ENCODE measurements at regions not wholly inside any gene's neighbourhood (a gene's known extent, or its start where the extent isn't known, plus 50 kb on each side); places are given as distances from the start of the nearest gene placed in this dataset.

DNA sequence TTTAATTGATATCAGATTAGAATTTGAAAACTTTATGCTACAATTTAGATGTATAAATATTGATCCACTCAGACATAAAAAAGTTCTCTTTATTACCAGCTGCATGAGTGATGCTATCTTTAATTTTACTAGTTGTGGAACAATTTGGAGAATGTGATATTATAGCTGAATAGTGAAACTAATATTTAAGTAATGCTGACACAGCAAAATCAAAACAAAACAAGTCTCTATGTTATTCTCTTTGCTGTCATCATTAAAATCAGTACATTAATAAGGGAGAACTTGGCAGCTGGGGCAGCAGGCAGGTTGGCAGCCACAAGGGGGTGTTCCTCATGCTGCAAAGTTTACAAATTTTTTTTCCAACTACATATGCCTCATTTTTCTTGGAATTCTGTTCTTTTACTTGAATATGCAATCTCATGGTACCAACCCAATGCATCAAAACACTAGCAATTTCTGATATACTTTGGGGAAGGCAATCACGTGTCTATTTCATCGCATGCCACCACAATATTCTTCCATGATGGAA is 585.3 kb downstream of the FGF9 start:
- Histone ChIP-seq H3K4me2 (ENCODE audit: insufficient read depth in 1 of 2, low read depth in 2 of 2, low read length in 2 of 2) (no peak overlapping the region), H4K20me1 (replicated peaks in 1 of 2; ENCODE audit: control insufficient read depth in 1 of 2, insufficient read depth in 2 of 2, low read length in 2 of 2) (no peaks in the 10 kb centered on the region), H2BK120ac (replicated peaks; ENCODE audit: low read depth, low read length) (no peak overlapping the region), H3K79me1 (ENCODE audit: low read depth, low read length) (no peaks in the 10 kb centered on the region), H3K27me3 (replicated peaks in 1 of 4; ENCODE audit: control insufficient read depth in 3 of 4, extremely low read depth in 1 of 4, insufficient read depth in 3 of 4, low read length in 3 of 4) (no peaks in the 10 kb centered on the region), H2BK20ac (ENCODE audit: low read length) (no peak overlapping the region), H4K8ac (ENCODE audit: extremely low read depth, insufficient read depth, low read length) (no peak overlapping the region), H2BK12ac (ENCODE audit: low read depth, low read length) (no peak overlapping the region), H3K4ac (replicated peaks; ENCODE audit: insufficient read length, low read depth, low read length) (no peak overlapping the region), H2AK5ac (ENCODE audit: low read depth, low read length) (no peak overlapping the region), H3K18ac (ENCODE audit: extremely low read depth, low read length) (no peak overlapping the region), H2BK5ac (ENCODE audit: low read depth, low read length) (no peak overlapping the region), H3K36me3 (ENCODE audit: control insufficient read depth in 2 of 4, insufficient read depth in 4 of 4, low read length in 3 of 4) (no peaks in the 10 kb centered on the region), H4K91ac (replicated peaks; ENCODE audit: insufficient read length, low read length) (no peak overlapping the region), H3K23ac (ENCODE audit: insufficient read length) (no peak overlapping the region), H3K4me3 (ENCODE audit: extremely low read depth in 1 of 4, insufficient read depth in 2 of 4, low read depth in 3 of 4, low read length in 4 of 4) (no peak overlapping the region), H2AFZ (ENCODE audit: low read length) (no peak overlapping the region), H4K5ac (ENCODE audit: insufficient read length, low read depth, low read length) (no peak overlapping the region), H3K56ac (replicated peaks; ENCODE audit: insufficient read length, low read depth, low read length) (no peak overlapping the region), H3K27ac (ENCODE audit: low read depth, low read length) (no peak overlapping the region), H3K23me2 (ENCODE audit: low read depth, low read length) (no peaks in the 10 kb centered on the region), H3K4me1 (replicated peaks in 1 of 4; ENCODE audit: control insufficient read depth in 3 of 4, insufficient read depth in 4 of 4, low read length in 3 of 4) (no peaks in the 10 kb centered on the region), H3K9ac (replicated peaks in 1 of 4; ENCODE audit: extremely low read depth in 1 of 4, low read depth in 3 of 4, low read length in 3 of 4) (no peak overlapping the region), H3K79me2 (ENCODE audit: control insufficient read depth in 1 of 2, insufficient read depth in 2 of 2, low read length in 2 of 2) (no peaks in the 10 kb centered on the region), H2BK15ac (ENCODE audit: low read length) (no peak overlapping the region), H3K14ac (ENCODE audit: insufficient read length) (no peak overlapping the region), H3K9me3 (ENCODE audit: insufficient read depth in 2 of 2, low read depth in 1 of 2, low read length in 1 of 2) (no peaks in the 10 kb centered on the region)
- ChIA-PET CTCF (ENCODE audit: partially characterized antibody) (interaction anchor here (0.7 to 2.2 kb wide), 8 partner anchors 12 to 732 kb away, joined by 3 to 7 read pairs (median 4); no protein-coding TSS in a partner anchor), POLR2A (ENCODE audit: partially characterized antibody) (no interaction called here)
- WGBS, 2 experiments (ENCODE audit: extremely low coverage in 1 of 2, insufficient coverage in 1 of 2, insufficient read length in 1 of 2, insufficient replicate concordance in 2 of 2, low coverage in 1 of 2, low lambda C conversion rate in 2 of 2, missing lambda C conversion rate in 1 of 2), result 88% methylated on average over 2 of the region's 2 CpGs; no CpG with 5 or more reads in 1 of the 2 experiments
- no peak for DNase-seq (ENCODE audit: low read depth in 1 of 2, low spot score in 2 of 2)
- no peak for FAIRE-seq
- TF ChIP-seq ASH2L (IDR thresholded peaks at IDR 0.05; ENCODE audit: low read length) (no peak), RAD21 (IDR thresholded peaks at IDR 0.05 in 1 of 2, conservative IDR thresholded peaks at IDR 0.05 in 1 of 2; ENCODE audit: low read depth in 2 of 2, low read length in 2 of 2) (peak; percentile 30 to 48; a peak in 3 of 4 replicates), MAFK (IDR thresholded peaks at IDR 0.05; ENCODE audit: low read depth, low read length) (peak; percentile 98), YY1 (IDR thresholded peaks at IDR 0.05; ENCODE audit: low read depth, low read length) (no peak)
- TF ChIP-seq, protein P1, sequence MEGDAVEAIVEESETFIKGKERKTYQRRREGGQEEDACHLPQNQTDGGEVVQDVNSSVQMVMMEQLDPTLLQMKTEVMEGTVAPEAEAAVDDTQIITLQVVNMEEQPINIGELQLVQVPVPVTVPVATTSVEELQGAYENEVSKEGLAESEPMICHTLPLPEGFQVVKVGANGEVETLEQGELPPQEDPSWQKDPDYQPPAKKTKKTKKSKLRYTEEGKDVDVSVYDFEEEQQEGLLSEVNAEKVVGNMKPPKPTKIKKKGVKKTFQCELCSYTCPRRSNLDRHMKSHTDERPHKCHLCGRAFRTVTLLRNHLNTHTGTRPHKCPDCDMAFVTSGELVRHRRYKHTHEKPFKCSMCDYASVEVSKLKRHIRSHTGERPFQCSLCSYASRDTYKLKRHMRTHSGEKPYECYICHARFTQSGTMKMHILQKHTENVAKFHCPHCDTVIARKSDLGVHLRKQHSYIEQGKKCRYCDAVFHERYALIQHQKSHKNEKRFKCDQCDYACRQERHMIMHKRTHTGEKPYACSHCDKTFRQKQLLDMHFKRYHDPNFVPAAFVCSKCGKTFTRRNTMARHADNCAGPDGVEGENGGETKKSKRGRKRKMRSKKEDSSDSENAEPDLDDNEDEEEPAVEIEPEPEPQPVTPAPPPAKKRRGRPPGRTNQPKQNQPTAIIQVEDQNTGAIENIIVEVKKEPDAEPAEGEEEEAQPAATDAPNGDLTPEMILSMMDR (IDR thresholded peaks at IDR 0.05; ENCODE audit: control extremely low read depth in 1 of 3, insufficient read depth in 1 of 3, low read depth in 1 of 3, low read length in 3 of 3), result peak; percentile 38 to 55 (median 47)
